ENCODE measurements at regions not wholly inside any gene's neighbourhood (a gene's known extent, or its start where the extent isn't known, plus 50 kb on each side); places are given as distances from the start of the nearest gene placed in this dataset.

DNA sequence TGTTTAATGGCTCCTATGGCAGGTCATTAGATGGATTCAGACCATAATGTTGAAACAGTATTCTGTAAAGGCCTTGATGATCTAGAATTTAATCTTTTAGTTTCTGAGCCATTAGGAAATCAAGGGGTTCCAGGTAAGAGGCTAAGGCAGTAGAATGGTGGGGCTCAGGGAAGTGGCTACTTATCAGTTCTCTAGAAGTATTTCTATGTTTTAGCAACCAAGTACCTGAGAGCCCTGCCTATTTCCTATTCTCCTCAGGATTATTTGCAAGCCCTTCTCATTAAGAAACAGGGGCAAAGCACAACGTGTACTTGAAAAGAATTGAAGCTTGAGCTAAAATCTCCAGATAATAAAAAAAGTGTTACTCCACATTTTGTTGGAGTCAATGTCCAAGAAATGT, 646.5 kb downstream of the RNF144B start:
- TF ChIP-seq, protein P1, sequence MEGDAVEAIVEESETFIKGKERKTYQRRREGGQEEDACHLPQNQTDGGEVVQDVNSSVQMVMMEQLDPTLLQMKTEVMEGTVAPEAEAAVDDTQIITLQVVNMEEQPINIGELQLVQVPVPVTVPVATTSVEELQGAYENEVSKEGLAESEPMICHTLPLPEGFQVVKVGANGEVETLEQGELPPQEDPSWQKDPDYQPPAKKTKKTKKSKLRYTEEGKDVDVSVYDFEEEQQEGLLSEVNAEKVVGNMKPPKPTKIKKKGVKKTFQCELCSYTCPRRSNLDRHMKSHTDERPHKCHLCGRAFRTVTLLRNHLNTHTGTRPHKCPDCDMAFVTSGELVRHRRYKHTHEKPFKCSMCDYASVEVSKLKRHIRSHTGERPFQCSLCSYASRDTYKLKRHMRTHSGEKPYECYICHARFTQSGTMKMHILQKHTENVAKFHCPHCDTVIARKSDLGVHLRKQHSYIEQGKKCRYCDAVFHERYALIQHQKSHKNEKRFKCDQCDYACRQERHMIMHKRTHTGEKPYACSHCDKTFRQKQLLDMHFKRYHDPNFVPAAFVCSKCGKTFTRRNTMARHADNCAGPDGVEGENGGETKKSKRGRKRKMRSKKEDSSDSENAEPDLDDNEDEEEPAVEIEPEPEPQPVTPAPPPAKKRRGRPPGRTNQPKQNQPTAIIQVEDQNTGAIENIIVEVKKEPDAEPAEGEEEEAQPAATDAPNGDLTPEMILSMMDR (IDR thresholded peaks at IDR 0.05; ENCODE audit: low read length): no peak
- no peak for TF ChIP-seq EZH2phosphoT487 (IDR thresholded peaks at IDR 0.05; ENCODE audit: low read length)

Measured in MM.1S (cell line).